HCT116 (cell line): ENCODE measurements at regions not wholly inside any gene's neighbourhood (a gene's known extent, or its start where the extent isn't known, plus 50 kb on each side); places are given as distances from the start of the nearest gene placed in this dataset.

Experiments
- ATAC-seq: fragments of 200-7000 bp; cut with Tn5 transposase; 2 replicates; pipeline ENCODE4 v1.9.1; 2020; ENCODE audit warnings: mild to moderate bottlenecking, moderate library complexity
- BruUV-seq: library from RNA; stranded (reverse); fragments of 400-500 nt; replicated peaks from 2 replicates; lab custom pipeline; 2021; lab: Mats Ljungman, UMichigan
- CTCF ChIA-PET: fragments of 300-600 bp; sonication (Branson Sonifier 250); formaldehyde crosslinking; loops from one replicate; lab custom pipeline; 2021; ENCODE audit warnings: antibody characterized with exemption; lab: Charles Lee
- POLR2A ChIA-PET: fragments of 300-600, 350-600 bp; sonication (Branson Sonifier 250); formaldehyde crosslinking; loops from one replicate; lab custom pipeline; 2021; ENCODE audit warnings: antibody characterized with exemption; lab: Charles Lee
- RAD21 ChIA-PET, 2 experiments: fragments of 300-600 bp; sonication (Branson Sonifier 250); formaldehyde crosslinking; loops; one replicate each; lab custom pipeline; 2023; ENCODE audit warnings: low total read pairs in 2 of 2; ENCODE audit not compliant: uncharacterized antibody in 2 of 2, unreplicated experiment in 2 of 2, low non-redundant PET in 1 of 2; lab: Charles Lee
- DNase-seq: peaks from one replicate; pipeline ENCODE4 v3.0.0-alpha.2; 2010; ENCODE audit warnings: low read depth, low spot score
- H2AFZ ChIP-seq: fragments of 200-600 bp; shearing (Covaris generic), sonication (generic); 2 replicates; pipeline ENCODE4 v1.6.1; 2017; ENCODE audit warnings: low read depth, mixed run types, mixed read lengths, antibody characterized with exemption, low read length; ENCODE audit not compliant: poor library complexity, severe bottlenecking
- H3K27ac ChIP-seq: 2 replicates; pipeline ENCODE4 v1.5.1; 2012; ENCODE audit warnings: low read depth, low read length
- H3K27me3 ChIP-seq: fragments of 200-600 bp; sonication (generic); 2 replicates; pipeline ENCODE4 v1.6.1; 2016; ENCODE audit warnings: mixed run types, low read length, mixed read lengths; ENCODE audit not compliant: insufficient read depth
- H3K36me3 ChIP-seq, 2 experiments: fragments of 200-500 bp in 1 of 2; fragments of 200-600 bp in 1 of 2; sonication (Bioruptor generic) in 1 of 2; sonication (generic) in 1 of 2; 2 replicates each; pipeline versions ENCODE4 v1.5.1 to v1.6.1; 2014 to 2016; ENCODE audit warnings: low read length in 2 of 2, inconsistent platforms in 1 of 2, mixed read lengths in 1 of 2, mixed run types in 1 of 2; ENCODE audit not compliant: insufficient read depth in 2 of 2, control insufficient read depth in 1 of 2
- H3K4me1 ChIP-seq, 2 experiments: fragments of 200-600 bp in 1 of 2; sonication (generic) in 1 of 2; 2 replicates each; pipeline versions ENCODE4 v1.5.1 to v1.6.1; 2012 to 2017; ENCODE audit warnings: low read length in 2 of 2, inconsistent platforms in 1 of 2, mild to moderate bottlenecking in 1 of 2, mixed read lengths in 1 of 2, mixed run types in 1 of 2, moderate library complexity in 1 of 2; ENCODE audit not compliant: insufficient read depth in 2 of 2, control insufficient read depth in 1 of 2
- H3K4me2 ChIP-seq: fragments of 200-600 bp; sonication (generic); 2 replicates; pipeline ENCODE4 v1.6.1; 2017; ENCODE audit warnings: mixed run types, low read length, mixed read lengths
- H3K4me3 ChIP-seq, 2 experiments: fragments of 200-600 bp in 1 of 2; sonication (generic) in 1 of 2; replicated peaks in 1 of 2; 2 replicates each; pipeline ENCODE4 v1.5.1; 2011 to 2016; ENCODE audit warnings: low read length in 2 of 2, control low read depth in 1 of 2, low read depth in 1 of 2, mild to moderate bottlenecking in 1 of 2, mixed read lengths in 1 of 2, mixed run types in 1 of 2
- H3K79me2 ChIP-seq: fragments of 200-600 bp; sonication (generic); 2 replicates; pipeline ENCODE4 v1.6.1; 2017; ENCODE audit warnings: mild to moderate bottlenecking, mixed run types, low read length, moderate library complexity, mixed read lengths; ENCODE audit not compliant: insufficient read depth
- H3K9ac ChIP-seq: fragments of 200-600 bp; sonication (generic); 2 replicates; pipeline ENCODE4 v1.6.1; 2016; ENCODE audit warnings: low read length, mixed read lengths
- H3K9me2 ChIP-seq: fragments of 200-600 bp; sonication (generic), shearing (Covaris generic); 2 replicates; pipeline ENCODE4 v1.6.1; 2017; ENCODE audit warnings: mixed run types, mild to moderate bottlenecking, moderate library complexity; ENCODE audit not compliant: insufficient read depth
- H3K9me3 ChIP-seq, 2 experiments: fragments of 200-500 bp in 1 of 2; fragments of 200-600 bp in 1 of 2; sonication (Bioruptor generic) in 1 of 2; sonication (generic) in 1 of 2; 2 replicates each; pipeline ENCODE4 v1.6.1; 2014 to 2017; ENCODE audit warnings: low read length in 2 of 2, mixed read lengths in 2 of 2, inconsistent platforms in 1 of 2, low read depth in 1 of 2, mild to moderate bottlenecking in 1 of 2, mixed run types in 1 of 2, moderate library complexity in 1 of 2; ENCODE audit not compliant: control insufficient read depth in 1 of 2, insufficient read depth in 1 of 2
- H4K20me1 ChIP-seq: fragments of 200-600 bp; sonication (generic), shearing (Covaris generic); 2 replicates; pipeline ENCODE4 v1.6.1; 2017; ENCODE audit warnings: mixed run types, mild to moderate bottlenecking, moderate library complexity; ENCODE audit not compliant: insufficient read depth
- CEBPB ChIP-seq: IDR thresholded peaks from 2 replicates; pipeline ENCODE4 v1.6.1; 2012; ENCODE audit warnings: low read depth
- CTCF ChIP-seq, 3 experiments: fragments of 200-600 bp in 1 of 3; sonication (generic) in 1 of 3; IDR thresholded peaks in 2 of 3; conservative IDR thresholded peaks in 1 of 3; 2 replicates each; pipeline ENCODE4 v1.5.1; 2012 to 2017; ENCODE audit warnings: low read depth in 2 of 3, low read length in 2 of 3, antibody characterized with exemption in 1 of 3, borderline replicate concordance in 1 of 3, control low read depth in 1 of 3, mild to moderate bottlenecking in 1 of 3, mixed read lengths in 1 of 3, mixed run types in 1 of 3, moderate library complexity in 1 of 3; ENCODE audit not compliant: insufficient read depth in 1 of 3
- ELF1 ChIP-seq: IDR thresholded peaks from 2 replicates; pipeline ENCODE4 v1.6.1; 2012; ENCODE audit warnings: low read depth, borderline replicate concordance
- EZH2 ChIP-seq: fragments of 200-600 bp; sonication (generic); IDR thresholded peaks from 2 replicates; pipeline ENCODE4 v1.6.1; 2017; ENCODE audit warnings: antibody characterized with exemption, mixed run types
- EZH2phosphoT487 ChIP-seq: fragments of 200-600 bp; IDR thresholded peaks from 2 replicates; pipeline ENCODE4 v1.6.1; 2018; ENCODE audit warnings: antibody characterized with exemption, borderline replicate concordance
- FOSL1 ChIP-seq: IDR thresholded peaks from 2 replicates; pipeline ENCODE4 v1.6.1; 2012; ENCODE audit warnings: low read depth
- JUND ChIP-seq: IDR thresholded peaks from 2 replicates; pipeline ENCODE4 v1.6.1; 2012
- MAX ChIP-seq: IDR thresholded peaks from 2 replicates; pipeline ENCODE4 v1.6.1; 2012
- POLR2A ChIP-seq: IDR thresholded peaks from 2 replicates; pipeline ENCODE4 v1.7.0; 2011; ENCODE audit warnings: borderline replicate concordance; ENCODE audit not compliant: insufficient read depth, insufficient read length; ENCODE audit errors: extremely low read depth
- RAD21 ChIP-seq: IDR thresholded peaks from 2 replicates; pipeline ENCODE4 v1.6.1; 2012; ENCODE audit warnings: low read depth, mild to moderate bottlenecking
- SP1 ChIP-seq: IDR thresholded peaks from 2 replicates; pipeline ENCODE4 v1.6.1; 2012; ENCODE audit warnings: low read depth
- TCF7L2 ChIP-seq: IDR thresholded peaks from 2 replicates; pipeline ENCODE4 v1.7.0; 2011; ENCODE audit warnings: borderline replicate concordance, inconsistent platforms; ENCODE audit not compliant: insufficient read depth, insufficient read length; ENCODE audit errors: extremely low read depth
- YY1 ChIP-seq: IDR thresholded peaks from 2 replicates; pipeline ENCODE4 v1.6.1; 2011; ENCODE audit warnings: low read length, low read depth, moderate library complexity, mild to moderate bottlenecking; ENCODE audit not compliant: insufficient replicate concordance; ENCODE audit errors: extremely low read depth
- ZFX ChIP-seq: fragments of 450-650 bp; IDR thresholded peaks from 2 replicates; pipeline ENCODE4 v1.6.1; 2017
- ZNF274 ChIP-seq: fragments of 200-500 bp; sonication (Bioruptor generic); IDR thresholded peaks from 2 replicates; pipeline ENCODE4 v1.6.1; 2014; ENCODE audit warnings: mild to moderate bottlenecking, low read depth, low read length, inconsistent platforms
- intact Hi-C: fragments of 100-400 bp; cut with micrococcal nuclease; formaldehyde crosslinking; loops from 2 replicates; pipeline ENCODE4 v1.10.0; 2022
- TF ChIP-seq, protein P1 (sequence below): IDR thresholded peaks from 2 replicates; pipeline ENCODE4 v1.6.1; 2012; ENCODE audit warnings: low read depth

DNA sequence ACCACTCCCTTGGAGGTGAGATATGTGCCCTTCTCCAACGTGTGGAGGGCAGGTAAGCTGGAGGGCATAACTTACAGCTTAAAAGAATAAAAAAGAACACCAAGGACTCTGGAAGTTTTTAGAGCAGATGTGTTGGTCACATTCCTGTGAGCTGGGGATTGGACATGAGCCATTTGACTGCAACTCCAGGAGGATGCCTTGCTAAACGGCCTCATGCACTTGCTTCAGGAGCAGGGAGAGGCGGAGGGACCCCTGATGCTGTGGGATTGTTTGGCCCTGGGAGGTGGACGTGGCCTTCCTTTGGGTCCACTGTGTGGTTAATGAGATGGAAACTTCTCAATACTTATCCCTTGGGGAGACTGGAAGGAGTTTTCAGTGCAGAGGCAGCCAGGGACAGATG lies 185.6 kb downstream of the RHOU start:
- no peak for TF ChIP-seq RAD21
- no peak for TF ChIP-seq TCF7L2
- TF ChIP-seq ZNF274 = no peak
- no peak for TF ChIP-seq EZH2
- TF ChIP-seq SP1 = no peak
- TF ChIP-seq CEBPB = no peak
- TF ChIP-seq JUND = no peak
- TF ChIP-seq FOSL1 = no peak
- BruUV-seq = no TSS peak
- Histone ChIP-seq H2AFZ (no peak overlapping the region), H3K9me3 (no peaks in the 10 kb centered on the region), H4K20me1 (no peaks in the 10 kb centered on the region), H3K27ac (no peak overlapping the region), H3K79me2 (no peaks in the 10 kb centered on the region), H3K36me3 (no peaks in the 10 kb centered on the region), H3K9me2 (no peaks in the 10 kb centered on the region), H3K4me2 (no peak overlapping the region), H3K4me1 (no peaks in the 10 kb centered on the region), H3K9ac (no peak overlapping the region), H3K27me3 (no peaks in the 10 kb centered on the region), H3K4me3 (no peak overlapping the region)
- ChIA-PET RAD21 (no interaction called here), CTCF (no interaction called here), POLR2A (no interaction called here)
- DNase-seq = no peak
- no peak for ATAC-seq
- intact Hi-C loops = no loop called here

GRCh38 chr1:228921481-228921880 lies 186.2 kb downstream of the RHOU start:
- Histone ChIP-seq H3K4me2 (no peak overlapping the region), H3K9me3 (no peaks in the 10 kb centered on the region), H3K4me3 (no peak overlapping the region), H3K9ac (no peak overlapping the region), H3K27me3 (no peaks in the 10 kb centered on the region), H2AFZ (no peak overlapping the region), H4K20me1 (no peaks in the 10 kb centered on the region), H3K4me1 (no peaks in the 10 kb centered on the region), H3K79me2 (no peaks in the 10 kb centered on the region), H3K36me3 (no peaks in the 10 kb centered on the region), H3K27ac (no peak overlapping the region), H3K9me2 (no peaks in the 10 kb centered on the region)
- DNase-seq = no peak
- RAD21 ChIA-PET = no interaction called here
- intact Hi-C loops = no loop called here
- CTCF ChIA-PET = no interaction called here
- POLR2A ChIA-PET = no interaction called here
- no peak for ATAC-seq
- BruUV-seq = no TSS peak
- no peak for TF ChIP-seq POLR2A
- no peak for TF ChIP-seq FOSL1
- TF ChIP-seq CTCF (IDR thresholded peaks at IDR 0.05 in 2 of 3, conservative IDR thresholded peaks at IDR 0.05 in 1 of 3; ENCODE audit: borderline replicate concordance in 1 of 3, insufficient read depth in 1 of 3, low read depth in 2 of 3, low read length in 2 of 3) = no peak
- TF ChIP-seq ZFX = no peak
- TF ChIP-seq, protein P1, sequence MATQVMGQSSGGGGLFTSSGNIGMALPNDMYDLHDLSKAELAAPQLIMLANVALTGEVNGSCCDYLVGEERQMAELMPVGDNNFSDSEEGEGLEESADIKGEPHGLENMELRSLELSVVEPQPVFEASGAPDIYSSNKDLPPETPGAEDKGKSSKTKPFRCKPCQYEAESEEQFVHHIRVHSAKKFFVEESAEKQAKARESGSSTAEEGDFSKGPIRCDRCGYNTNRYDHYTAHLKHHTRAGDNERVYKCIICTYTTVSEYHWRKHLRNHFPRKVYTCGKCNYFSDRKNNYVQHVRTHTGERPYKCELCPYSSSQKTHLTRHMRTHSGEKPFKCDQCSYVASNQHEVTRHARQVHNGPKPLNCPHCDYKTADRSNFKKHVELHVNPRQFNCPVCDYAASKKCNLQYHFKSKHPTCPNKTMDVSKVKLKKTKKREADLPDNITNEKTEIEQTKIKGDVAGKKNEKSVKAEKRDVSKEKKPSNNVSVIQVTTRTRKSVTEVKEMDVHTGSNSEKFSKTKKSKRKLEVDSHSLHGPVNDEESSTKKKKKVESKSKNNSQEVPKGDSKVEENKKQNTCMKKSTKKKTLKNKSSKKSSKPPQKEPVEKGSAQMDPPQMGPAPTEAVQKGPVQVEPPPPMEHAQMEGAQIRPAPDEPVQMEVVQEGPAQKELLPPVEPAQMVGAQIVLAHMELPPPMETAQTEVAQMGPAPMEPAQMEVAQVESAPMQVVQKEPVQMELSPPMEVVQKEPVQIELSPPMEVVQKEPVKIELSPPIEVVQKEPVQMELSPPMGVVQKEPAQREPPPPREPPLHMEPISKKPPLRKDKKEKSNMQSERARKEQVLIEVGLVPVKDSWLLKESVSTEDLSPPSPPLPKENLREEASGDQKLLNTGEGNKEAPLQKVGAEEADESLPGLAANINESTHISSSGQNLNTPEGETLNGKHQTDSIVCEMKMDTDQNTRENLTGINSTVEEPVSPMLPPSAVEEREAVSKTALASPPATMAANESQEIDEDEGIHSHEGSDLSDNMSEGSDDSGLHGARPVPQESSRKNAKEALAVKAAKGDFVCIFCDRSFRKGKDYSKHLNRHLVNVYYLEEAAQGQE = no peak
- TF ChIP-seq YY1 = no peak
- no peak for TF ChIP-seq EZH2
- TF ChIP-seq MAX = no peak
- no peak for TF ChIP-seq RAD21
- TF ChIP-seq ELF1 = no peak
- no peak for TF ChIP-seq CEBPB
- TF ChIP-seq SP1 = no peak
- no peak for TF ChIP-seq TCF7L2
- TF ChIP-seq EZH2phosphoT487 = no peak
